Loucy (cell line): ENCODE measurements at regions not wholly inside any gene's neighbourhood (a gene's known extent, or its start where the extent isn't known, plus 50 kb on each side); places are given as distances from the start of the nearest gene placed in this dataset.
"Not testable (repeated sequence)": the region's sequence is repeated elsewhere in the genome, so short reads cannot be mapped to it uniquely, and the experiment has no call there.

Experiments used
- CTCF ChIP-seq: fragments of 200-600 bp; sonication (generic); conservative IDR thresholded peaks from 2 replicates; pipeline ENCODE4 v1.5.1; 2014; ENCODE audit warnings: mild to moderate bottlenecking, antibody characterized with exemption, low read length
- EZH2phosphoT487 ChIP-seq: fragments of 200-600 bp; IDR thresholded peaks from 2 replicates; pipeline ENCODE4 v1.6.1; 2018; ENCODE audit warnings: antibody characterized with exemption, mild to moderate bottlenecking, moderate library complexity, borderline replicate concordance

GRCh38 chr4:118633476-118633875 lies 51.7 kb upstream of the METTL14 start:
- TF ChIP-seq CTCF, EZH2phosphoT487: not testable (repeated sequence)
